CD4-positive, alpha-beta T cell treated with Interleukin-2 at 100 ng/mL for 4 hours (primary cell): ENCODE measurements at regions not wholly inside any gene's neighbourhood (a gene's known extent, or its start where the extent isn't known, plus 50 kb on each side); places are given as distances from the start of the nearest gene placed in this dataset.
A peak's percentile ranks its signal among the peaks of the same experiment; 100 is the strongest.

Experiments
- DNase-seq: peaks from one replicate; pipeline ENCODE4 v3.0.0-alpha.2; 2020; ENCODE audit warnings: low spot score

GRCh38 chr10:78963074-78964034, 105.4 kb upstream of the ZMIZ1 start:
- no peak for DNase-seq

GRCh38 chr10:78964274-78964951, 104.4 kb upstream of the ZMIZ1 start:
- DNase-seq: no peak

GRCh38 chr10:78964952-78965633, 103.7 kb upstream of the ZMIZ1 start:
- DNase-seq: no peak

- DNase-seq: no peak
Observed at GRCh38 chr10:78966182-78966787, 102.5 kb upstream of the ZMIZ1 start.

- DNase-seq: no peak
Observed at GRCh38 chr10:78966844-78967488, 101.8 kb upstream of the ZMIZ1 start.

- no peak for DNase-seq
Observed at GRCh38 chr10:78968300-78968942, 100.3 kb upstream of the ZMIZ1 start.

- DNase-seq: no peak
Observed at GRCh38 chr10:78968943-78969342, 99.8 kb upstream of the ZMIZ1 start.

- DNase-seq: no peak
Observed at GRCh38 chr10:78969719-78970118, 99.0 kb upstream of the ZMIZ1 start.

GRCh38 chr10:78970261-78970660, 98.5 kb upstream of the ZMIZ1 start:
- no peak for DNase-seq

- DNase-seq: no peak
Observed at GRCh38 chr10:78971094-78971682, 97.6 kb upstream of the ZMIZ1 start.

- no peak for DNase-seq
Observed at GRCh38 chr10:78972160-78972946, 96.4 kb upstream of the ZMIZ1 start.

GRCh38 chr10:78972947-78973900, 95.5 kb upstream of the ZMIZ1 start:
- DNase-seq: peak; percentile 81

- peak; percentile 26 for DNase-seq
Observed at GRCh38 chr10:78973901-78974616, 94.7 kb upstream of the ZMIZ1 start.

GRCh38 chr10:78974617-78975317, 94.0 kb upstream of the ZMIZ1 start:
- peak; percentile 81 for DNase-seq

- DNase-seq: no peak
Observed at GRCh38 chr10:78975926-78976325, 92.8 kb upstream of the ZMIZ1 start.

GRCh38 chr10:78976825-78977755, 91.7 kb upstream of the ZMIZ1 start:
- no peak for DNase-seq
